IMR-90 (cell line): ENCODE measurements at regions not wholly inside any gene's neighbourhood (a gene's known extent, or its start where the extent isn't known, plus 50 kb on each side); places are given as distances from the start of the nearest gene placed in this dataset.

Experiments used
- ATAC-seq: fragments of 200-7000 bp; cut with Tn5 transposase; 2 replicates; pipeline ENCODE4 v1.9.1; 2020; ENCODE audit warnings: low read depth, mild to moderate bottlenecking, moderate library complexity
- BruUV-seq: library from RNA; stranded (reverse); fragments of 400-500 nt; replicated peaks from 2 replicates; lab custom pipeline; 2021; lab: Mats Ljungman, UMichigan
- CTCF ChIA-PET: fragments of 300-600 bp; formaldehyde crosslinking; extraction: SDS; loops from one replicate; lab custom pipeline; 2021; ENCODE audit warnings: antibody characterized with exemption; lab: Yijun Ruan, JAX
- POLR2A ChIA-PET: fragments of 300-600 bp; sonication (Branson Sonifier 250); formaldehyde crosslinking; loops from one replicate; lab custom pipeline; 2022; ENCODE audit warnings: antibody characterized with exemption; ENCODE audit not compliant: unreplicated experiment; lab: Charles Lee
- DNase-seq: peaks from one replicate; pipeline ENCODE4 v3.0.0; 2013
- H2AFZ ChIP-seq: replicated peaks from 2 replicates; pipeline ENCODE3; 2013; ENCODE audit warnings: low read length, mild to moderate bottlenecking; ENCODE audit not compliant: poor library complexity
- H2AK5ac ChIP-seq: 2 replicates; pipeline ENCODE4 v1.6.1; 2013; ENCODE audit warnings: low read depth, low read length, inconsistent platforms
- H2AK9ac ChIP-seq: replicated peaks from 2 replicates; pipeline ENCODE3; 2013; ENCODE audit warnings: mild to moderate bottlenecking, low read depth, low read length, moderate library complexity; ENCODE audit not compliant: poor library complexity
- H2BK120ac ChIP-seq: 2 replicates; pipeline ENCODE4 v1.6.1; 2013; ENCODE audit warnings: low read depth, low read length, inconsistent platforms
- H2BK15ac ChIP-seq: 3 replicates; pipeline ENCODE4 v1.6.1; 2013; ENCODE audit warnings: low read depth, low read length, inconsistent platforms
- H2BK20ac ChIP-seq: 2 replicates; pipeline ENCODE4 v1.6.1; 2013; ENCODE audit warnings: low read depth, mild to moderate bottlenecking, inconsistent platforms, low read length, moderate library complexity
- H2BK5ac ChIP-seq: 2 replicates; pipeline ENCODE4 v1.6.1; 2013; ENCODE audit warnings: mild to moderate bottlenecking, low read depth, low read length, inconsistent platforms; ENCODE audit not compliant: poor library complexity, severe bottlenecking
- H3K14ac ChIP-seq: replicated peaks from 2 replicates; pipeline ENCODE4 v1.6.1; 2013; ENCODE audit warnings: low read depth, low read length, inconsistent platforms
- H3K18ac ChIP-seq: 2 replicates; pipeline ENCODE4 v1.6.1; 2013; ENCODE audit warnings: low read depth, low read length, control low read depth
- H3K23ac ChIP-seq: 2 replicates; pipeline ENCODE4 v1.6.1; 2013; ENCODE audit warnings: low read depth, low read length, inconsistent platforms
- H3K27ac ChIP-seq: 2 replicates; pipeline ENCODE4 v1.5.1; 2013; ENCODE audit warnings: mild to moderate bottlenecking, control low read depth, low read length; ENCODE audit not compliant: insufficient read depth
- H3K27me3 ChIP-seq: 2 replicates; pipeline ENCODE4 v1.6.1; 2013; ENCODE audit warnings: low read length; ENCODE audit not compliant: control insufficient read depth, insufficient read depth
- H3K36me3 ChIP-seq: 2 replicates; pipeline ENCODE4 v1.6.1; 2013; ENCODE audit warnings: low read length, mixed read lengths; ENCODE audit not compliant: control insufficient read depth, insufficient read depth
- H3K4ac ChIP-seq: 2 replicates; pipeline ENCODE4 v1.6.1; 2013; ENCODE audit warnings: low read depth, low read length, inconsistent platforms
- H3K4me1 ChIP-seq: 2 replicates; pipeline ENCODE4 v1.6.1; 2013; ENCODE audit warnings: low read length, mixed read lengths; ENCODE audit not compliant: control insufficient read depth, insufficient read depth
- H3K4me2 ChIP-seq: 2 replicates; pipeline ENCODE4 v1.6.1; 2013; ENCODE audit warnings: low read depth, mild to moderate bottlenecking, control low read depth, low read length, moderate library complexity
- H3K4me3 ChIP-seq: 2 replicates; pipeline ENCODE4 v1.5.1; 2013; ENCODE audit warnings: low read depth, mild to moderate bottlenecking, control low read depth, low read length, moderate library complexity; ENCODE audit not compliant: insufficient read depth
- H3K56ac ChIP-seq: 2 replicates; pipeline ENCODE4 v1.6.1; 2013; ENCODE audit warnings: low read length, inconsistent platforms; ENCODE audit not compliant: insufficient read depth; ENCODE audit errors: extremely low read depth
- H3K79me1 ChIP-seq, 2 experiments: 2 replicates each; pipeline ENCODE4 v1.6.1; 2013; ENCODE audit warnings: low read length in 2 of 2, inconsistent platforms in 1 of 2, low read depth in 1 of 2
- H3K9ac ChIP-seq: 2 replicates; pipeline ENCODE4 v1.6.1; 2013; ENCODE audit warnings: low read depth, low read length, control low read depth
- H3K9me1 ChIP-seq: 2 replicates; pipeline ENCODE4 v1.6.1; 2013; ENCODE audit warnings: low read length, inconsistent platforms; ENCODE audit not compliant: insufficient read depth
- H3K9me3 ChIP-seq: 2 replicates; pipeline ENCODE4 v1.6.1; 2013; ENCODE audit warnings: low read length; ENCODE audit not compliant: control insufficient read depth, insufficient read depth
- H4K20me1 ChIP-seq: 2 replicates; pipeline ENCODE4 v1.6.1; 2013; ENCODE audit warnings: low read length, inconsistent platforms; ENCODE audit not compliant: insufficient read depth
- H4K5ac ChIP-seq: 2 replicates; pipeline ENCODE4 v1.6.1; 2013; ENCODE audit warnings: mild to moderate bottlenecking, low read depth, low read length, control low read depth
- H4K8ac ChIP-seq, 2 experiments: 2 replicates each; pipeline ENCODE4 v1.6.1; 2013; ENCODE audit warnings: low read depth in 2 of 2, low read length in 2 of 2, control low read depth in 1 of 2, inconsistent platforms in 1 of 2
- H4K91ac ChIP-seq: 2 replicates; pipeline ENCODE4 v1.6.1; 2013; ENCODE audit warnings: low read depth, low read length, inconsistent platforms; ENCODE audit not compliant: insufficient read depth
- CEBPB ChIP-seq: IDR thresholded peaks from 2 replicates; pipeline ENCODE4 v1.6.1; 2012; ENCODE audit warnings: low read depth, low read length, improper control_type of control experiment
- MAFK ChIP-seq: IDR thresholded peaks from 2 replicates; pipeline ENCODE4 v1.6.1; 2012; ENCODE audit warnings: low read depth, low read length, improper control_type of control experiment
- MAZ ChIP-seq: IDR thresholded peaks from 2 replicates; pipeline ENCODE4 v1.6.1; 2012; ENCODE audit warnings: low read depth, mild to moderate bottlenecking, low read length, improper control_type of control experiment, moderate library complexity, borderline replicate concordance
- RAD21 ChIP-seq: IDR thresholded peaks from 2 replicates; pipeline ENCODE4 v1.6.1; 2012; ENCODE audit warnings: low read length, improper control_type of control experiment
- RCOR1 ChIP-seq: IDR thresholded peaks from 2 replicates; pipeline ENCODE4 v1.6.1; 2012; ENCODE audit warnings: mild to moderate bottlenecking, low read length, improper control_type of control experiment; ENCODE audit not compliant: insufficient replicate concordance
- WGBS, 2 experiments: methylation state at CpG; one replicate each; pipeline versions ENCODE4 v1.1.5 to v1.1.7; 2013; ENCODE audit warnings: missing lambda C conversion rate in 2 of 2; ENCODE audit not compliant: insufficient read length in 1 of 2; ENCODE audit errors: extremely low coverage in 2 of 2; 5-methylcytosine and 5-hydroxymethylcytosine counted together
- dilution Hi-C: fragments of 300-500 bp; cut with HindIII; formaldehyde crosslinking; loops from one replicate; pipeline ENCODE4 v1.14.3; 2018; ENCODE audit warnings: low sequenced_read_pairs; ENCODE audit not compliant: unreplicated experiment
- in situ Hi-C: fragments of 300-500 bp; cut with MboI; formaldehyde crosslinking; loops from 3 replicates; pipeline ENCODE4 v1.14.3; 2019; ENCODE audit warnings: low sequenced_read_pairs, inconsistent platforms, mixed read lengths
- intact Hi-C: fragments of 100-400 bp; cut with micrococcal nuclease; formaldehyde crosslinking; loops from 2 replicates; pipeline ENCODE4 v1.10.0; 2022

DNA sequence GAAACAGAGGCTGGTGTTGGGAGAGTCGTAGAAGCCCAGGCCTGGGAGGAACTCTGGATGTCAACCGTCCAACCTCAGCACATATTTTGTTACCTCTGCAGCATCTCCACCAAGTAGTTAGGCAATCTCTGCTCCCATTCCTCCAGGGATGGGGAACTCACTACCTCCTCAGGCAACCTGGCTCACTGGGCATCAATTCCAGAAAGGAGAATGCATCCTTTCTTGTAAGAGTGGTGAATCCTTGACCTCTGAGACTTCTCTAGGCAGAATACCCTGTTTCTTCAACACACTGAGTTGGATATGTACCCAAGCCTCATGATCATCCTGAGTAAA is 136.7 kb upstream of the ZMIZ1 start:
- Histone ChIP-seq H3K14ac (peak overlapping the region; percentile 43; the same call in 1 of the 2 replicates), H3K27ac (no peak overlapping the region), H2BK20ac (peak overlapping the region; percentile 53; the same call in 1 of the 2 replicates), H2BK120ac (peak overlapping the region; percentile 24), H2AK5ac (peak overlapping the region; percentile 12; the same call in 1 of the 2 replicates), H2BK5ac (no peak overlapping the region), H3K4me2 (no peak overlapping the region), H3K4me3 (no peak overlapping the region), H2AK9ac (peak overlapping the region; percentile 22), H3K23ac (no peak overlapping the region), H4K8ac (no peak overlapping the region), H4K91ac (peak overlapping the region; percentile 8; the same call in 1 of the 2 replicates), H3K36me3 (no peaks in the 10 kb centered on the region), H3K27me3 (no peaks in the 10 kb centered on the region; the same call in 1 of the 2 replicates), H2AFZ (peak overlapping the region; percentile 41), H3K56ac (no peak overlapping the region), H3K9me1 (peaks cover 33% of the 10 kb centered on the region), H3K4ac (peak overlapping the region; percentile 59), H3K4me1 (peaks cover 23% of the 10 kb centered on the region), H2BK15ac (no peak overlapping the region), H3K9me3 (no peaks in the 10 kb centered on the region), H3K9ac (no peak overlapping the region), H3K79me1 (no peaks in the 10 kb centered on the region), H4K5ac (no peak overlapping the region), H3K18ac (0 out of 2 replicates have a peak overlapping the region, but pooled peaks have one; percentile 20), H4K20me1 (peaks cover 6% of the 10 kb centered on the region; the same call in 1 of the 2 replicates)
- ChIA-PET CTCF (no interaction called here), POLR2A (no interaction called here)
- in situ Hi-C loops (no loop called here), dilution Hi-C loops (no loop called here), intact Hi-C loops (loop anchor here (5.0 kb wide), 1 partner anchor 135 kb away; the partner anchor contains the start of gene ZMIZ1)
- BruUV-seq = no TSS peak
- ATAC-seq = no peak
- DNase-seq = no peak
- TF ChIP-seq MAZ (no peak), MAFK (peak; percentile 46; the same call in 1 of the 2 replicates), RCOR1 (peak; percentile 96), RAD21 (peak; percentile 20; the same call in 1 of the 2 replicates), CEBPB (peak; percentile 87)
- WGBS, 2 experiments = no CpG with 5 or more reads among the region's 2 CpGs
